Endothelial cell of umbilical vein (primary cell): ENCODE measurements at regions not wholly inside any gene's neighbourhood (a gene's known extent, or its start where the extent isn't known, plus 50 kb on each side); places are given as distances from the start of the nearest gene placed in this dataset.

Source experiments
- BruUV-seq: library from RNA; stranded (reverse); fragments of 400-500 nt; replicated peaks from 2 replicates; lab custom pipeline; 2021; lab: Mats Ljungman, UMichigan
- CTCF ChIA-PET: fragments of 300-600, 350-600 bp; sonication (Branson Sonifier 250); formaldehyde crosslinking; loops from one replicate; lab custom pipeline; 2021; ENCODE audit warnings: antibody characterized with exemption, inconsistent platforms; lab: Charles Lee
- POLR2A ChIA-PET: fragments of 300-600, 350-600 bp; sonication (Branson Sonifier 250); formaldehyde crosslinking; loops from one replicate; lab custom pipeline; 2021; ENCODE audit warnings: antibody characterized with exemption, inconsistent platforms; lab: Charles Lee
- DNase-seq: peaks from one replicate; pipeline ENCODE4 v3.0.0-alpha.2; 2011; ENCODE audit warnings: low read depth, low spot score
- FAIRE-seq: peaks from 2 replicates; lab custom pipeline; 2011; peaks lifted over from hg19 to GRCh38; lab: Jason Lieb, UNC
- H2AFZ ChIP-seq: 2 replicates; pipeline ENCODE4 v1.6.0; 2012; ENCODE audit warnings: low read depth, low read length, control low read depth, inconsistent platforms
- H3K27ac ChIP-seq: 2 replicates; pipeline ENCODE4 v1.5.1; 2011; ENCODE audit warnings: low read depth, mild to moderate bottlenecking, control low read depth, low read length, moderate library complexity; ENCODE audit not compliant: insufficient read depth
- H3K27me3 ChIP-seq, 2 experiments: 2 replicates each; pipeline versions ENCODE4 v1.6.0 to v1.6.1; 2011; ENCODE audit warnings: low read length in 2 of 2, mixed read lengths in 1 of 2; ENCODE audit not compliant: control insufficient read depth in 2 of 2, insufficient read depth in 2 of 2
- H3K36me3 ChIP-seq, 2 experiments: 2 replicates in 1 of 2; 3 replicates in 1 of 2; pipeline ENCODE4 v1.5.1; 2011; ENCODE audit warnings: low read length in 2 of 2, mild to moderate bottlenecking in 1 of 2, moderate library complexity in 1 of 2; ENCODE audit not compliant: control insufficient read depth in 2 of 2, insufficient read depth in 2 of 2; ENCODE audit errors: extremely low read depth in 1 of 2
- H3K4me1 ChIP-seq: 3 replicates; pipeline ENCODE4 v1.5.1; 2011; ENCODE audit warnings: mild to moderate bottlenecking, low read length; ENCODE audit not compliant: control insufficient read depth, insufficient read depth; ENCODE audit errors: extremely low read depth
- H3K4me2 ChIP-seq: 2 replicates; pipeline ENCODE4 v1.6.1; 2011; ENCODE audit warnings: low read length, control low read depth, mixed read lengths; ENCODE audit not compliant: insufficient read depth
- H3K4me3 ChIP-seq, 3 experiments: fragments of 200-600 bp in 1 of 3; sonication (generic), shearing (Covaris generic) in 1 of 3; replicated peaks in 1 of 3; 2 replicates each; pipeline ENCODE4 v1.5.1; 2011 to 2016; ENCODE audit warnings: control low read depth in 3 of 3, low read length in 3 of 3, mild to moderate bottlenecking in 2 of 3, inconsistent platforms in 1 of 3, low read depth in 1 of 3, moderate library complexity in 1 of 3; ENCODE audit not compliant: insufficient read depth in 1 of 3
- H3K79me2 ChIP-seq: 2 replicates; pipeline ENCODE4 v1.6.0; 2012; ENCODE audit warnings: low read length, inconsistent platforms; ENCODE audit not compliant: control insufficient read depth, insufficient read depth
- H3K9ac ChIP-seq: replicated peaks from 2 replicates; pipeline ENCODE3; 2011; ENCODE audit warnings: low read length, control low read depth; ENCODE audit not compliant: insufficient read depth; ENCODE audit errors: extremely low read depth
- H3K9me1 ChIP-seq: replicated peaks from 3 replicates; pipeline ENCODE4 v1.6.0; 2011; ENCODE audit warnings: mild to moderate bottlenecking, low read length; ENCODE audit not compliant: control insufficient read depth, insufficient read depth; ENCODE audit errors: extremely low read depth
- H3K9me3 ChIP-seq: replicated peaks from 2 replicates; pipeline ENCODE4 v1.5.1; 2012; ENCODE audit warnings: low read length, inconsistent platforms; ENCODE audit not compliant: control insufficient read depth, insufficient read depth
- H4K20me1 ChIP-seq: replicated peaks from 2 replicates; pipeline ENCODE3; 2011; ENCODE audit warnings: mild to moderate bottlenecking, low read length; ENCODE audit not compliant: control insufficient read depth, insufficient read depth; ENCODE audit errors: extremely low read depth
- EZH2 ChIP-seq: IDR thresholded peaks from 2 replicates; pipeline ENCODE4 v1.6.1; 2012; ENCODE audit warnings: borderline replicate concordance, low read depth, mild to moderate bottlenecking, moderate library complexity, low read length, inconsistent platforms; ENCODE audit not compliant: severe bottlenecking
- FOS ChIP-seq: IDR thresholded peaks from 2 replicates; pipeline ENCODE4 v1.6.1; 2011; ENCODE audit warnings: mild to moderate bottlenecking, low read length, moderate library complexity, borderline replicate concordance; ENCODE audit not compliant: insufficient read depth
- GATA2 ChIP-seq: IDR thresholded peaks from 2 replicates; pipeline ENCODE4 v1.7.0; 2011; ENCODE audit warnings: low read depth, mild to moderate bottlenecking, moderate library complexity, mixed read lengths, low read length; ENCODE audit not compliant: insufficient read length, insufficient read depth
- MYC ChIP-seq: IDR thresholded peaks from one replicate; pipeline ENCODE4 v1.6.1; 2011; ENCODE audit warnings: mild to moderate bottlenecking, low read depth, low read length
- POLR2A ChIP-seq: IDR thresholded peaks from 2 replicates; pipeline ENCODE4 v1.6.1; 2012; ENCODE audit warnings: low read depth, mild to moderate bottlenecking, control low read depth, low read length
- POLR2AphosphoS5 ChIP-seq: IDR thresholded peaks from 2 replicates; pipeline ENCODE4 v1.6.1; 2012; ENCODE audit warnings: low read depth, mild to moderate bottlenecking, control low read depth, low read length, moderate library complexity; ENCODE audit not compliant: insufficient read depth
- dilution Hi-C: fragments of 300-500 bp; cut with MboI; formaldehyde crosslinking; loops from one replicate; pipeline ENCODE4 v1.15.0; 2019; ENCODE audit warnings: low sequenced_read_pairs; ENCODE audit not compliant: extremely low pct_ligation_motif_present
- intact Hi-C: fragments of 100-400 bp; cut with micrococcal nuclease; formaldehyde crosslinking; loops from one replicate; pipeline ENCODE4 v1.10.0; 2022
- TF ChIP-seq, protein P1 (sequence below), 2 donors: IDR thresholded peaks; 1 replicate in 1 of 2; 2 replicates in 1 of 2; pipeline ENCODE4 v1.5.1; 2011; ENCODE audit warnings: low read length in 2 of 2, mild to moderate bottlenecking in 2 of 2, moderate library complexity in 2 of 2, control low read depth in 1 of 2, inconsistent platforms in 1 of 2, low read depth in 1 of 2; ENCODE audit not compliant: insufficient read depth in 1 of 2; ENCODE audit errors: extremely low read depth in 1 of 2
- TF ChIP-seq, protein P2 (sequence below): IDR thresholded peaks from 2 replicates; pipeline ENCODE4 v1.6.1; 2011; ENCODE audit not compliant: insufficient read depth, insufficient read length

DNA sequence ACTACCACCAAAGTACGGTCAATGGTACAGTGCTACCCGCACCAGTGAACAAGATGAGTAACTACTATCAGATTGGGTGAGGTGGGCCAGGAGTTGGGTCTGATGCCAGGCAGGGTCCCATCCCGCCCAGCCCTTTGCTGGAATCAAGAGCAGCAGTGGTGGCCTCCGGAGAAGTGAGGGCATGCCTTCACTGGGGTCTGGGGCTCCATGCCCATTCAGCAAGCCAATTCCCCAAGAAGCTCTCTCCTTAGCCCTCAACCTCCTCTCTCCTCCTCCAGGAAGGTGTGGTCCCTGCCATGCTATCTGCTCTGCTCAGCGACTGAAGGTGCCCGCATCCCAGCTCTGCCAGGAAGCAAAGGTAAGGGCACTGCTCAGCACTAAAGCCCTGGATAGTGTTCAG lies 62.7 kb upstream of the CPLX2 start:
- Histone ChIP-seq H3K4me2 (no peak overlapping the region), H3K36me3 (no peaks in the 10 kb centered on the region), H3K4me1 (no peaks in the 10 kb centered on the region), H3K27me3 (no peaks in the 10 kb centered on the region), H4K20me1 (no peaks in the 10 kb centered on the region), H3K79me2 (no peaks in the 10 kb centered on the region), H3K9me3 (no peaks in the 10 kb centered on the region), H3K9me1 (no peaks in the 10 kb centered on the region), H3K27ac (no peak overlapping the region), H3K4me3 (no peak overlapping the region), H3K9ac (no peak overlapping the region), H2AFZ (no peak overlapping the region)
- POLR2A ChIA-PET, result no interaction called here
- dilution Hi-C loops (no loop called here), intact Hi-C loops (no loop called here)
- DNase-seq (no peak), FAIRE-seq (no peak)
- CTCF ChIA-PET, result no interaction called here
- no peak for TF ChIP-seq EZH2
- no peak for TF ChIP-seq FOS
- TF ChIP-seq, protein P1, sequence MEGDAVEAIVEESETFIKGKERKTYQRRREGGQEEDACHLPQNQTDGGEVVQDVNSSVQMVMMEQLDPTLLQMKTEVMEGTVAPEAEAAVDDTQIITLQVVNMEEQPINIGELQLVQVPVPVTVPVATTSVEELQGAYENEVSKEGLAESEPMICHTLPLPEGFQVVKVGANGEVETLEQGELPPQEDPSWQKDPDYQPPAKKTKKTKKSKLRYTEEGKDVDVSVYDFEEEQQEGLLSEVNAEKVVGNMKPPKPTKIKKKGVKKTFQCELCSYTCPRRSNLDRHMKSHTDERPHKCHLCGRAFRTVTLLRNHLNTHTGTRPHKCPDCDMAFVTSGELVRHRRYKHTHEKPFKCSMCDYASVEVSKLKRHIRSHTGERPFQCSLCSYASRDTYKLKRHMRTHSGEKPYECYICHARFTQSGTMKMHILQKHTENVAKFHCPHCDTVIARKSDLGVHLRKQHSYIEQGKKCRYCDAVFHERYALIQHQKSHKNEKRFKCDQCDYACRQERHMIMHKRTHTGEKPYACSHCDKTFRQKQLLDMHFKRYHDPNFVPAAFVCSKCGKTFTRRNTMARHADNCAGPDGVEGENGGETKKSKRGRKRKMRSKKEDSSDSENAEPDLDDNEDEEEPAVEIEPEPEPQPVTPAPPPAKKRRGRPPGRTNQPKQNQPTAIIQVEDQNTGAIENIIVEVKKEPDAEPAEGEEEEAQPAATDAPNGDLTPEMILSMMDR (IDR thresholded peaks at IDR 0.05; ENCODE audit: extremely low read depth in 1 of 2, insufficient read depth in 1 of 2, low read depth in 1 of 2, low read length in 2 of 2), result no peak
- TF ChIP-seq POLR2A, result no peak
- TF ChIP-seq, protein P2, sequence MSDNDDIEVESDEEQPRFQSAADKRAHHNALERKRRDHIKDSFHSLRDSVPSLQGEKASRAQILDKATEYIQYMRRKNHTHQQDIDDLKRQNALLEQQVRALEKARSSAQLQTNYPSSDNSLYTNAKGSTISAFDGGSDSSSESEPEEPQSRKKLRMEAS, result no peak
- no peak for TF ChIP-seq POLR2AphosphoS5
- no peak for TF ChIP-seq GATA2
- no peak for TF ChIP-seq MYC
- BruUV-seq, result no TSS peak
